HG02759 (cell line): ENCODE measurements at regions not wholly inside any gene's neighbourhood (a gene's known extent, or its start where the extent isn't known, plus 50 kb on each side); places are given as distances from the start of the nearest gene placed in this dataset.
A peak's percentile ranks its signal among the peaks of the same experiment; 100 is the strongest.

ENCODE experiments used
- ATAC-seq: cut with Tn5 transposase; IDR thresholded peaks from one replicate; pipeline ENCODE4 v1.9.1; 2021; ENCODE audit warnings: mild to moderate bottlenecking, moderate library complexity; ENCODE audit not compliant: unreplicated experiment

DNA sequence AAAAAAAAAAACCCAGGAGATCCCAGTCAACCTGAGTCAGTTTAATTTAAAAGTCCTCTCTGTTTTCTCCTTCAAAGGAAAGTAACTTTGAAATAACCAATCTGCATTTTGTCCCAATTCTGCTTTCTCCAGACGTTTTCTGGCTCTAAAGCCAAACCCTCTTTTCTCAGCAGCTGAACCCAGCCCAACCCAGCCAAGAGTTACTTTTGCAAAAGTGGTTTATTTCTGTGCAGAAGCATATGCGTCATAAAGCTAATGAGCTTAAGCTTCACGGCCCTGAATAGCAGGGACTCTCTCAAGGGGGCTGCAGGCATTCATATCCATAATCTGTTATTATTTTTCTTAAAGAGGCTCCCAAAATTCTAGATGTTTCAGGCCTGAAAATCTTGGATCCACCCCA is 176.6 kb downstream of the GALC start:
- no peak for ATAC-seq

DNA sequence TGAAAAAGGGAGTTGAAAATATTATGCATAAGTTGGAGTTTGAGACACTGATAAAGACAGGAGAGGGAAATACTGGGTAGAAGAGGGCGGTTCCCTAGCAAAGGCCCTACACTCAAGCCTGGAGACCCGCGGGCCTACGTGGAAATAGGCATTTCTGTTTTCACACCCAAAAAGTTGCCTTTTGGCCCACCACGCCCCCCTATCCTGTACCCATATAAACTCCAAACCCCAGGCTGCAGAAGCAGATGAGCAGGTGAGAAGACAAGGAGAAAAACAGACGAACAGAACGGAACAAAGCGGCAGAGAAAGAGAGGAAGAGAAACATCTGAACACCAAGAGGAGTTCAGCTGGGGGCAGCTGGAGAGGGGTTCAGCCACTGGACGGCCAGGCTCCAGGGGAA is 177.9 kb downstream of the GALC start:
- ATAC-seq = no peak

DNA sequence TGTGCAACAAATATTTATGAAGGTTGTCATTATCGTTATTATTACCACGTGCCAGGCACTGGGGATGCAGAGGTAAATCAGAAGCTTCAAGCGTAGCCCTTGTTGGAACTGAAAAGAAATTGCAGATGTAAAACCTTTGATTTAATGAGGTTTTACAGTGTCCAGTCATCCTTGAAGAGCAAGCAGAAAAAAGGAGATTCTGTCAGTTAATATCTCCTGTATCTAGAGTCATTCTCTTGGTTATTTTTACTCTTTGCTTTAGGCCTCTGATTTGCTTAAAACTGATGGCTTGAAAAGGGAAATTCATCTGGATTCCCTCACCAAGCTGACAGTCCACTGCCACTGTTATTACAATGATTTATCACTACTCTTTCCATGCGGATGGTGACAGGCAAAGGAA is 179.3 kb downstream of the GALC start:
- ATAC-seq = no peak

DNA sequence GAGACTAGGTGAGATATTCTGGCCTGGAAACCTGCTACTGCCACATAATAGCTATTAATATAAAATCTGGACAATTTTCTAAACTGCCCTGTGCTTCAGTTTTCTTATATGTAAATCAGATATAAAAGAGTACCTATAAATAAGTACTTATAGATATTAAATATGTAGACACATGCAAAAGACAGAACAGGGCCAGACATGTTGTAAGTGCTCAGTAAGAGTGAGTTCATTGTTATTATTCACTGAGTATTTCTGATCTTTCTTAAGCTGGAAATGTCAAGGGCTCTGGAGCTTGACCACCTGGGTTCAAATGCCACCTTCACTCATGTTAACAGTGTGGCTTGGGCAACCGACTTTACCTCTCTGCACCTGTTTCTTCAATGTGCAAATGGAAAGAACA is 179.8 kb downstream of the GALC start:
- ATAC-seq = no peak

DNA sequence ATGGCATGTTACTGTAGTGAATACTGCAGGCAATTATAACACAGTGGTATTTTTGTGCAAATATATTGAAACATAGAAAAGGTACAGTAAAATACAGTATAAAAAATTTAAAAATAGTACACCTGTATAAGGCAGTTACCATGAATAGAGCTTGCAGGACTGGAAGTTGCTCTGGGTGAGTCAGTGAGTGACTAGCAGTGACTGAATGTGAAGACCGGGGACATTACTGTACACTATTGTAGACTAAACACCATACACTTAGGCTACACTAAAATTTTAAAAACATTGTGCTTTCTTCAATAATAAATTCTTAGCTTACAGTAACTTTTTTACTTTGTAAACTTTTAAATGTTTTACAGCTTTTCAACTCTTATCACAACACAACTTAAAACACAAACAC is 181.7 kb downstream of the GALC start:
- ATAC-seq = no peak

DNA sequence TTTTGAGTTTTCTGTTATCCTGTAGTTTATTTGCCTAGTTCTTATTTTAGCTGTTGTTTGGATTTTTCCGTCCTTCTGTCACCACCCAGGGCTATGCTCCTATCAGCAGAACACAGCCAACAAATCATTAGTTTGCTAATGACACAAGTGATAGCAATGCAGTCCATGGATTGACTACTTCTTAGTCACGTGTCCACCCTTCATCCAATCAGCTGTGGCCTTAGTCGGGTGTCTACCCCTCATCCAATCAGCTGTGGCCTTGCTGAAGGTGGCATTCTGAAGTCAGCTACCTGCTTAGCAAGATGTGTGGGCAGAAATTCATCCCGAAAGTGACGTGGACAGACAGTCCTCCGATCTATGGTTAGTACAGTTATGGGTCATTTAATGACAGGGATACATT is 182.3 kb downstream of the GALC start:
- ATAC-seq = no peak

DNA sequence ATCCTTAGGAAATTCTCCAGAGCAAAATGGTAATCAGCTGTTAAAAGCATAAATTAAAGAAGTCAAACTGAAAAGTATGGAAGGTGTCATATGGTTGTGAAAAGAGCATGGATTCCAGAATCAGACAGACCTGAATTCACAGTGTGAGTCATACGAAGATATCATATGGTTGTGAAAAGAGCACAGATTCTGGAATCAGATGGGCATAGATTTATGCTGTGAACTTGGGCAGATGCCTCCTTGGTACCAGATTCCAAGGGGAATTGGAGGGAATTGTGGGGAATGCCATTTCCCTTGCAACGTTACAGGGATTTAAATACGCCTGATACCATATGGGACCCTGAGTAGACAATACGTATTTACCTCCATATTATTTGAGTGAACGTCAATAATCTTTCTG is 183.7 kb downstream of the GALC start:
- ATAC-seq = no peak

DNA sequence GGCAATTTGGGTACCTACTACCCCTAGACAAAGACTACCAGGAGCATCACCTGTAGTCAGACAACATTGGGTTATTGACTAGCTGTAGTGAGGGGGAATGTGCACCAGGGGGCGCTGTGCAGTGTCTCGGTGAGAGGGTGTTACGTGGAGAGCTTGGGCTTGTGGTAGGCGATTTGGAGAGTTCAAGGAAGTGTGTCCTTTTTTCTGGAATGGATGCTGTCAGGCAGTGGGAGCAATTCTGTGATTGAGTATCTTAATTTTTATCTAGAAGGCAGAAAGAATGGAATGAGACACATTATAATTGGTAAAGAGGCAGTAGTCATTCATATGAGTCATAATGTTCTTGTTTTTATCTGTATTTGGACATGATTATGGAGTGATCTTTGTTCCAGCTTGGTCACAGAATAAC is 187.7 kb downstream of the GALC start:
- ATAC-seq = peak; percentile 88

DNA sequence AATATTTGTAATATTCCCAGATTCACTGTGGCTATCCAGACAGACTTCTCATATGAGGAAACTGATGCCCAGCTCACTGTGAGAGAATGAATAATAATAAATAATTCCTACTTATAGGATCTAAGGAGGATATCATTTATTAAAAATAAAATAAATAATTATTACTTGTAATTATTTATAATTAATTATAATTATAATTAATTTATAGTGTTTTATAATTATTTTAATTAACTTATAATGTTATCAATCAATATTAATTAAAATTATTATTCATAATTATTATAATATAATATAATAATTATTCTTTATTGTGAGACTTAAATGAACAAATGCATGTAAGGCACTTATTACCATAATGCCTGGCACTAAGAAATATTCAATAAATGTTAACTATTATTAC is 192.8 kb downstream of the GALC start:
- no peak for ATAC-seq

DNA sequence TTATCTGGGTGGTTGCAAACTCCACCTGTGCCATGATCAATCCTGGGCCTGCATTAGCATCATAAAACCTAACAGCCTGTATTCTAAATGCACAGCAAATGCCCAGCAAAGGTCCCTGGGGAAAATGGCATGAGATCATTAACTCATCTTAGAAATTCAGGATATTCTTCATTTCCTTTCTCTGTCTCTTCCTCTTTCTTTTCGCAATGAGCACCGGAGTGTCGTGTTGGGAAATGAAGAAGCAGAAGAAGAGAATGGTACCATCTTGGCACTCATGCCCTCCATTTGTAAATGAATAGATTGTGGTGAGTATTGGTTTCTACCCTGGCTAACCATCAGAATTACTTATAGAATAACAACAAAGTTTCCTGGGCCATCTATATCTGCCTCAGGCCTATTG is 193.6 kb downstream of the GALC start:
- no peak for ATAC-seq

DNA sequence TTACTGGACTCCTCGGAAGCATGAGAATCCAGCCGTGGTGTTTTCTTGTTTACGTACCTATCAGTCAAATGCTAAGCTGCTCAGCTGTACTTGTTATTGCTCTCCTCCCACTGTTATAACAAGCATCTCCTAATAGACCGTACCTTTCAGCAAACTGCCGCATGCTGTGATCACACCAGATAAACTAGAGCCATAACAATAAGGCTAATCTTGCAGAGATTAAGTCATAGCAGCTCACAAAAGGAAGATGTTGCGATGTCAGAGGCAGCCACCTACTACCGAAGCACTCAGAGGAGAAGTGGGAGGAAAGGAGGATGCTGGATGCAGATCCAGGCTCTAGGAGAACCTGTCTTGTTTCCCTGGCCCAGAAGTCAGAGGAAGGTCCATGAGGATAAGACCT is 196.0 kb downstream of the GALC start:
- no peak for ATAC-seq

DNA sequence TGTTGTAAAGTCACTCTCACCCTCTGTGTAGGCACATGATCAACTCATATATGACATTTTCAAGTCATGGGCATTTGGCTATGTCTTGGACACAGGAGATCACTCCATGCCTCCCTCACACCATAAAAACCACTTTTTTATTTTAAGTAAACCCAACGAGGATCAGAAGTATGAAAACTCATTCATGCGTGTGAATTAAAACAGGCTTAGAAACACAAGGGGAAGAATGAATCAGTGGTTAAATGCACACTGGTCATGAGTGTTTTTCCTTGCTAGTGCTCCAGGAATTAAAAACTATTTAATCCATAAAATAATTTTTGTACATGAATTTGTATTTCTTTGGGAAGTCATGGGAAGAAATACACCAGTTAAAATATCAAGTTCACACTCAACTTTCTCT is 198.4 kb downstream of the GALC start:
- no peak for ATAC-seq

DNA sequence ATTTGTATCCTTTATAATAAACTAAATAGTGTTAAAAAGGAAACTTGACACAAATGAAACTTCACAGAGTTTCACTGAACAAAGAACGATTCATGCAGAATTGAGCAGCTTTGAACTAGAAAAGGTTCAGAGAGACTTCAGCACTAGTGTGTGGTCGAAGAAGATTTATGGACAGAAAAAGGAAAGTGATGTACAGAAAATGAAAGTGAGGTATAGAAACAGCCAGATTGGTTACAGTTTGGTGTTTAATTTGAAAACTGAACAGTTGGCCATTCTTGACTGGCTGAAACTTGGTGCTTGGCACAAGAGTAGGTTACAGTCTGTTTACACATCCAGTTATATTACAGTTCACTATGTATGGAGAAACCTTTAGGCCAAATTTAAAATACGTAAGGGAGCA is 207.1 kb downstream of the GALC start:
- ATAC-seq = no peak

DNA sequence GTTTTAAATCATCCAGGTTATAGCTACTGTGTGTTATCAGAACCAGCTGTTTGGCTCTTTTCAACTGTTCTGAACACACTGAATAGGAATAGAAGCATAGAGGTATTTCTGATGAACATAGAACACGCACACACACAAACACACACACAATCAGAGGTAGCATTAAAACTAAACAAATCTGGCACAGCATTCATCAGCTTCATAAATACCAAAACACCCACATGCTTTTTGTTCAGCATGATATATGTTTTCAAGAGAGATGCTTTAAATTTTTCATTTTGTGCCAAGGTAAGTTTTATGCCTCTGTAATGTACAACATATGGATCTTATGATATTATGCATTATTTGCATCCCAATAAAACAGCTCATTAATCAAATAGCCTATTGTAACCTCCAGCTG is 208.6 kb downstream of the GALC start:
- ATAC-seq = no peak

DNA sequence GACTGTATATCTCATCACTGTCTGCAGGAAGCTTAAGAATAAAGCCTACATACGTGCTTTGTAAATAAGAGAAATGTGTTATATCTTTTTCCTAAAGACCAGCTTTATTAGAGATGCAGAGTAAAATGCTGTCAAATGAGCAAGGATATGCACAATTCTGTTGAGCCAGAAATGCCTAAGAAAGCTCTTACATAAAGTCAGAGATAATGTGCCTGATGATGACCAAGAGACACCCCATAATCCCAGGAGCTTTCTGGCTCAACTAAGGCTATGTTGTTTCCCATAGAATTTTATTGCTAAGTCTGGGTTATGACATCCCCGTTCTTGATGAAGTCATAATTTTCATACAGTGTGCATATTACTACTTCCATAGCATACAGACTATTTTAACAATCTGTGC is 209.9 kb downstream of the GALC start:
- ATAC-seq = no peak

DNA sequence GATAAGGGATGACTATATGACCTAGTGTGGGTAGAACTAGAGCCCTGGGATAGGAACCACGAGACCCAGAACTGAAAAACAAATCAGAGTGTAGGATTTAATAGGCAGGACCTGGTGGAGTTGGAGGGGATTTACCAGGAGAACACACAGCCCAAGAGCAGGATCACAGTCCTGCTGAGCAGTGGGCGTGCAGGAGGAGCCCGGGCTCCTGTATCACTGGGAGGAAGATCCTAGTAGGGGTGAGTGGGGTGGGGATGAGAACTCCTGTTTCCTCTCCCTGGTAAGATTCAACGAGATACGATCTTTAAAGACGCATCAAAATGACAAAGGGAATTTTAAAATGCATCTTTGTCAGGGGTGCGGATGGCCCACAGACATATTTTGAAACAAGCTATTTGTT is 220.1 kb downstream of the GALC start:
- ATAC-seq = no peak

DNA sequence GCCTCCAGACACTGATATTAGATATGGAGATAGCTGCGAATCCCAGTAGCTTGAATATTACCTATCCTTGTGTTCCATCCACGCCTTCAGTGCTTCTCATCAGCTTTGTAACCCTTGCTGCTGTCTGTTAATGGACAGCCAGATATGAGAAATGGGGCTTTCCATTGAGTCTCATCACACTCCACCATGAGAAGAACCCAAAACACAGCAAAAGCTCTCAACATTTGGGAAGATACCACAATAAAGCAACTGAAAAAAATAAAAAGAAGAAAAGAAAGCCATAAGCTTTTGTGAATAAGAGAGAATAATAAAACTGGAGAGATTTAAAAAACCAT is 225.4 kb downstream of the GALC start:
- ATAC-seq = peak; percentile 96

DNA sequence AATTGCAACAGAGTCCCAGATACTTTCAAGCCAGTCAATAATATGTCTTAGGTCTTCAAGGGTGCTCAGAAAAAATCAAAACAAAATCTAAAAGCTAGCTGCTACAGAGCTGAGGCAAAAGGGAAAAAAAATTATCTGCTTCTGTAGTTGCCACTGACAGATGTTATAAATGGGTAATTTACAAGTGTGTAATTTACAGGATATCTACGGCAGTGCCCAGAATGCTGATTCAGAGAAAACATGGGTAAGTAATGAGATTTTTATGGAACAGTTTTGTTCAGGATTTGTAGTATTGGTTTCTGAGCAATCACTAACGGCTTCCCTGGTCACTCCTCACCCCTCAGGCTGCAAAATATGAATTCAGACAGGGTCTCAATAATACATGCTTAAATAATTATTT is 234.1 kb downstream of the GALC start:
- ATAC-seq = no peak

DNA sequence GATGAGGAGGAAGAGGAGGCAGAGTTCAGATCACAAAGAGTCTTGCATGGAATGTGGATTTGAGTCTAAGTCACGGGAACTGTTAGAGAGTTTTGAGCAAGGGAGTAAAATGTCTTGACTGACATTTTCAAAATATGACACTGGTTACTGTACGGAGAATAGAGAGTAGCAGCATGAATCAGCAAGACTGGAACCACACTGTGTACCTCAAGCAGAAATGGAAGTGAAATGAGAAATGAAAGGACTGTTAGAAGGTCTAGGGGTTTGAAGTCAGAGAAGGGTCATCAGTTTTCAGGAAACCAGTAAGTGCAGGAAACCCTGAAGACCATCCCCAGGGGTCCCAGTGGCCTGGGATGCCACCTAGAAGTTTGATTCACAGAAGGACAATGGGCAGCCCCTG is 236.3 kb downstream of the GALC start:
- peak; percentile 64 for ATAC-seq

DNA sequence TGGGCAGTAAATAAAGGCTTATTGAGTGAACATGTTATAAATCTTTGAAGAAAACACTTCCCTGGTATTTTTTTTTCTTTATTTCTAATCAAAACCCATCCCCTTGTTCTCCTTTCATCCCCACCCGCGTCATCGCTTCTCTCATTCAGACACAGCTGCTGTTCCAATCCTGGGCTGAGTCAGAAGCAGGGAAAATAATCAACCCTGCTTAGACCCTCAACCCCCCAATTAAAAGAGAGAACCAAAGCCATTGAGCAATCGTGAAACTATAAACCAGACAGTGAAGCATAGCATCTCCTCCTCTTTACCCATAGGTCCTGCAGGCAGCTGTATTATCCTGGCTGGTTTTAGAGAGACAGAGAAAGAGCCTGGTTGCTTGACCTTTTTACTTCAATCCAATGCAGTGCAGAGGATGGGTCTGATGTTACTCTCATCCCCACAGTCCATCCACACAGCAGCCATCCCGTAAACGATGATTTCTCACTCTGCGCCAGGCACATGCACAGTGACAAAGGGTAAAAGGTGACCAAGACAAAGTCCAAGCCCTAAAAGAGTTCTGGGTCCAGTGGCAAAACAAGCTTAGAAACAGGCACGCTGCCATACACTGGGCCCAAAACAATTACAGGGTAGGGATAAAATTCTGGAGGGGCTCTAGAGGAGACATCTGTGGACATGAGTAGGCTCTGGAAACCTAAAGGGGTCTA is 238.3 kb downstream of the GALC start:
- no peak for ATAC-seq

DNA sequence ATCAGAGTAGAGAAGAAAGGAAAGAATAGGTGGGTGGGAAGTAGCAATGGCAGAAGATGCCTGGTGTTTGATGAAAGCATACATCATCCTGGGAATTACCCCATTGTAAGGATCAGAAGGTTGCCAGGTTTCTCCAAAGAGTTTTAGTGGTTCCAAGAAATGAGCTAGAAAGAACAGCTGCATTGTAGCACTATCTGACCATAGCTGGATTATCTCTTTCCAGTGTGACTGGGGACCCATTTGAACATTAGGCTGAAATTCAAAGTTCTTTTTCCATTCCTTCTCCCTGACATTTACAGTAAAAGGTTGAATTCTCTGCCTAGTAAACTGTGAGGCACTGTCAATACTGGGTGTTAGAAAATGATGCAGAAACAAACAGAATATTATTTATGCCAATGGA is 244.4 kb downstream of the GALC start:
- ATAC-seq = no peak

DNA sequence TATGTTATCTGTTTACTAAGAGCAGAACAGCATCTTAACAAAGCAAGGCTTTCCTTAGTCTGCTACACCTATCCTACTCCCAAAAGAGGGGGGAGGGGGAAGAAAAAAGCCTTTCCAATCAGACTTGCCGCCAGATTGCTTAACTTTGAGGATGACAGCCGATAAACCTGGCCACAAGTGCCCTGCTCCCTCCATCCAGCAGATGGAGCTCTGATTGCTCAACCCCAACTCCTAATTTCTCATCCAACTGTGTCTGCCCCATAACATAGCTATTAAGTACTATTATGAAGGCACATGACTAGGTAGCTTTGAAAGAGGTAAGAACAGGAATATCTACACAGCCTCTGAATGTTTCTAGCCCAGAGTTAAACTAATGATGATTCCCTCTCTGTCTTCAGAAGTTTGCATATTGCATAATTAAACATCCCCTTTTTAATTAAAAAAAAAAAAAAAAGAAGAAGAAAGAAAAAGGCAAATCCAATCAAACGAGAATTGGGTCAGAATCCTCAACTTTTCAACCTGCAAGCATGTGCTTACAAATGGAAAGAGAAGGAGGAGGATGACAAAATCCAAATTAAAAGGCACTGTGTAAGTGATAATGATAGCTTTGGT is 247.4 kb downstream of the GALC start:
- peak; percentile 85 for ATAC-seq
